Hematopoietic multipotent progenitor cell treated with erythropoietin and hydrocortisone succinate and interleukin-3 and kit ligand, for 6 days (in vitro differentiated cells): ENCODE measurements at regions not wholly inside any gene's neighbourhood (a gene's known extent, or its start where the extent isn't known, plus 50 kb on each side); places are given as distances from the start of the nearest gene placed in this dataset.

Experiments used
- DNase-seq: peaks from one replicate; pipeline ENCODE4 v3.0.0-alpha.2; 2015

DNA sequence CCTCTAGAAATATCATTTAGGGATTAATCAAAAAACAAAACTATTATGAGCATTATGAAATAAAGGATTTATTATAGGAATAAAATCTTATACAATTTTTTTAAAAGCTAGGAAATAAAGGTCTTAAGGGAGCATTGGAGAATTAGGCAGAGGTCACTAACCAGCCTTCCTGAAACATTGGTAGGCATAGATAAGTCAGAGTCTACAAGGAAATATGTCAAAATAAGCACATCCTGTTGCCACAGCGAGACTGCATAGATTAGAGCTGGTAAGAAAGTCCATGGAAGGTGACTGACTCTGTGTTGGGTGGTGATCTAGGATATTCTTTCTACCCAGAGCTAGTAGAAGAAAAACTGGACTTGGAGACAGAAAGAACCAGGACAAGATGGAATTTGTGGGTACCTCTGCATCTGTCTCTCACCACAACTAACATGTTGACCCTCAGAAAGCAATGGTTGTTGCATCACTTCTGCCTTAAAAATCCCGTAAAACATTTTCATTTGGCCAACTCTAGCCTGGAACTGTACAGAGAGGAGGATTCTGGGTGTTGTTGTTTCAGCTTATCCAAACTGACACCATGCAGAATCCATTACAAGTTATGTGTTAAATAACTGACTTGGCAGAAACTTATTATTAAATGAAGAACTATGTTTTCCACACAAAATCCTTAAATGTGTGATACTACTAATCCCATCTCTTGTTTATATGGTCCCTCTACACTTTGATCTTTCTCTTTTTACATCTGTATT is 77.1 kb downstream of the FBXO5 start:
- peak; percentile 6 for DNase-seq

DNA sequence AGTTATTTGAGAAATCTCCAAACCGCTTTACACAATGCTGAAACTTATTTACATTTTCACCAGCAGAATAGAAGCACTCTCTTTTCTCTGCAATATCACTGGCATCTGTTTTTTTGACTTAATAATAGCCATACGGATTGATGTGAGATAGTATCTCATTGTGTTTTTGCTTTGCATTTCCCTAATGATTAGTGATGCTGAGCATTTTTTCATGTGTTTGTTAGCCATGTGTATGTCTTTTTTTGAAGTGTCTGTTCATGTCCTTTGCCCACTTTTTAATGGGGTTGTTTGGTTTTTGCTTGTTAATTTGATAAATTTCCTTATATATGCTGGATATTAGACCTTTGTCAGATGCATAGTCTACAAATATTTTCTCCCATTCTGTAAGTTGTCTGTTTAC is 73.6 kb downstream of the FBXO5 start:
- no peak for DNase-seq

DNA sequence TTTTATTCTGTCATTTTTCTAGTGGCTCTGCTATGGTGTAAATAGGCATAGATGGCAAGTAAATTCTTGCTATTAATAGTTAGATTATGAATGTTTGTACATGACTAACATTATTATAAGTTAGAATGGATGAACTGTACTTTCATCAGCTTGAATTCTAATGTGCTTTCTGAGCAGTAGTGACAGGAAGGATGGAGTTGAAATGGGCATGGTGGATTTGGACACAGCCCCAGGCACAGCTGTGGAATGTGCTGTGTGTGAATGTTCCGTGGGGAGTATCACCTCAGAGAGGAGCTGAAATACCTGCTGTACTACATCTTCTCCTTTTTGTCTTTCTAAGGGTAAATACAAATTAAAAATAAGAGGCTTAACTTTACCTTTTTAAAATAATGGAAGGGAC is 66.8 kb downstream of the FBXO5 start:
- no peak for DNase-seq

DNA sequence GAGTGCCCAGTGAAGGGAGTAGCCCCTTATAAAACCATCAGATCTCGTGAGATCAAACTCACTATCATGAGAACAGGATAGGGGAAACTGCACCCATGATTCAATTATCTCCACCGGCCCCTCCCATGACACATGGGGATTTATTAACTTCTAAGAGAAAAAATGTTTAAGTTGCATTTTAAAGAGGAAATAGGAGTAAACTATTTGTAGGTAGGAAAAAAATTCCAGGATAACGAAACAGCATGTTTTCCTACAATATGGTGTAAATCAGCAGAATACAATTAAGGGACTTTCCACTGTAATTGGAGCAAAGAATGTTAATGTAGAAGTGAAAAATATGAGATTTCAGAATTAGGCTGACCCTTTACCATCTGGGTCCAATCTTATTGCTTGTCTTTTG is 63.9 kb downstream of the FBXO5 start:
- no peak for DNase-seq

DNA sequence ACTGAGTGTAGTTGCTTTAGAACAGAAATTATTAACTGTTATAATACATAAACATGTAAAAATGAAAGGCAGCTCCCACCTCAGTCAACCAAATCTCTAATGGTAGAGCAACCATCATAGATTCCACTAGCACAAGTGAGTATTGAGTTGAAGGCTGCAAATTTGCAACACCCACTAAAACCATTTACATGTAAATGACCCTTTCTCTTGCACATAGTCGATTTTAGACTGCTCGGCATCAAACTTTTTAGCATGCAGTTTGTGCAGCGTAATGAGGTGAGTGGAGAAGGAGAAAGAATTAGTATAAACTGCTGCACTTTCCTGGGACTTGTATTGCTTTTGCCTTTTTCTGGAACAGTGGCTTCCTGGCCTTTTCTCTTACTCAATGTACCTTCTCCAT is 62.8 kb downstream of the FBXO5 start:
- no peak for DNase-seq
